AG10803 (cell line): ENCODE measurements at regions not wholly inside any gene's neighbourhood (a gene's known extent, or its start where the extent isn't known, plus 50 kb on each side); places are given as distances from the start of the nearest gene placed in this dataset.

Source experiments
- DNase-seq: peaks from one replicate; pipeline ENCODE4 v3.0.0; 2010; ENCODE audit warnings: low read depth
- H3K4me3 ChIP-seq: 2 replicates; pipeline ENCODE4 v1.5.1; 2011; ENCODE audit warnings: mild to moderate bottlenecking, low read length, control low read depth
- TF ChIP-seq, protein P1 (sequence below): conservative IDR thresholded peaks from 2 replicates; pipeline ENCODE4 v1.5.1; 2011; ENCODE audit warnings: mild to moderate bottlenecking, low read length, control low read depth, inconsistent platforms

DNA sequence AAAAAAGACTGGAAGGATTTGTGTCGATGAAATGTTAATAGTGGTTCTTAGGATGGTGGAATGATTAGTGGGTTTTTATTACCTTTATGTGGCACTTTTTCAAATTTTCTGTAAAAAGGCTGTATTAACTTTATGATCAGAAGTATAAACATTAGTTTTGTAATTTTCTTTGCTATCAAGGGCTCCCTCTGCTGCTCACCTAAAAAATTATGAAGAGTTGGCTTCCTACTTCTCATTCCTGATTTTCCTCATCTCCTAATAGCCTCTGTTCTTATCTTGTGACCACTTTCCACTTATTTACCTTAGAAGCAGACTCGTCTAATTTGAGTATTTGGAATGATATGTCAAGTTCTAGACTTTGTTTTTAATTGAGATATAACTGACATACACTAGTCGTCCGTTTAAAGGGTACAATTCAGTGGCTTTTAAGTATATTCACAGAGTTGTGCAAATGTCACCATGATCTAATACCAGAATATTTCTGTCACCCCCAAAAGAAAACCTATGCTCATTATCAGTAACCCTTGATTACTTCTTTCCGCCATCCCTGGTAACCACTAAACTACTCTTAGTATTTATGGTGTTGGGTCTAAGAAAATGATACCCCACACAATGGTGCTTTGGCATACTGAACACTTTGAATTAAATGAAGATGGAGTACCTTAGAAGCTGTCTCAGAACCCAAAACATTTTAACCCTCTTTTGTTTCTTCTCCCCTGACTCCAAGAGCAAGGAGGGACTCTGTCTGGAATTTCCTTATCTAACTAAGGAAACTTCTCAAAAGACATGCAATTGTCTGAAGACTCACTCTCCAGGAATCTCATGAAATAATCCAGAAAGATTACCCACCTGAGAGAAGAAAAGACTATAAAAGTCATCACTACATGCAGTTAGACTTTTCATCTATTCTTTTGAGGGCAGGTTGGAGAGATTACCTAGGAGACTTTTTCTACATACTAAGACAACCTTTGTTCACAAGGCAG is 311.3 kb downstream of the DLEU7 start:
- TF ChIP-seq, protein P1, sequence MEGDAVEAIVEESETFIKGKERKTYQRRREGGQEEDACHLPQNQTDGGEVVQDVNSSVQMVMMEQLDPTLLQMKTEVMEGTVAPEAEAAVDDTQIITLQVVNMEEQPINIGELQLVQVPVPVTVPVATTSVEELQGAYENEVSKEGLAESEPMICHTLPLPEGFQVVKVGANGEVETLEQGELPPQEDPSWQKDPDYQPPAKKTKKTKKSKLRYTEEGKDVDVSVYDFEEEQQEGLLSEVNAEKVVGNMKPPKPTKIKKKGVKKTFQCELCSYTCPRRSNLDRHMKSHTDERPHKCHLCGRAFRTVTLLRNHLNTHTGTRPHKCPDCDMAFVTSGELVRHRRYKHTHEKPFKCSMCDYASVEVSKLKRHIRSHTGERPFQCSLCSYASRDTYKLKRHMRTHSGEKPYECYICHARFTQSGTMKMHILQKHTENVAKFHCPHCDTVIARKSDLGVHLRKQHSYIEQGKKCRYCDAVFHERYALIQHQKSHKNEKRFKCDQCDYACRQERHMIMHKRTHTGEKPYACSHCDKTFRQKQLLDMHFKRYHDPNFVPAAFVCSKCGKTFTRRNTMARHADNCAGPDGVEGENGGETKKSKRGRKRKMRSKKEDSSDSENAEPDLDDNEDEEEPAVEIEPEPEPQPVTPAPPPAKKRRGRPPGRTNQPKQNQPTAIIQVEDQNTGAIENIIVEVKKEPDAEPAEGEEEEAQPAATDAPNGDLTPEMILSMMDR: peak; percentile 72
- DNase-seq: peak; percentile 53
- H3K4me3 ChIP-seq: no peak overlapping the region

DNA sequence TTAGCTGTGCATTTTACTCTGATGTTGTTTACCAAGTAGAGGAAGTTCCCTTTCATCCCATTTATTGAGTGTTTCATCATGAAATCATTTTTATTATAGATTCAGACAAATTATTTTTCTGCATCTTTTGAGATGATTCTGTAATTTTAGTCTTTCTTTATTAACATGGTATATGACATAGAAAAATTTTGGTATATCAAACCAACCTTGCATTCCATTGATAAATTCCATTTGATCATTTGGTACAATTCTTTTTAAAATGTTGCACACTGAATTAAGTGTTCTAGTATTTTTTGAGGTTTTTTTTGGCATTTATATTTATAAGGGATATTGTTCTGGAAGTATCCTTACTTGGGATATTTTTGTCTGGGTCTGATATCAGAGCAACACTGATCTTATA is 308.4 kb downstream of the DLEU7 start:
- H3K4me3 ChIP-seq: no peak overlapping the region
- TF ChIP-seq, protein P1: no peak
- no peak for DNase-seq

DNA sequence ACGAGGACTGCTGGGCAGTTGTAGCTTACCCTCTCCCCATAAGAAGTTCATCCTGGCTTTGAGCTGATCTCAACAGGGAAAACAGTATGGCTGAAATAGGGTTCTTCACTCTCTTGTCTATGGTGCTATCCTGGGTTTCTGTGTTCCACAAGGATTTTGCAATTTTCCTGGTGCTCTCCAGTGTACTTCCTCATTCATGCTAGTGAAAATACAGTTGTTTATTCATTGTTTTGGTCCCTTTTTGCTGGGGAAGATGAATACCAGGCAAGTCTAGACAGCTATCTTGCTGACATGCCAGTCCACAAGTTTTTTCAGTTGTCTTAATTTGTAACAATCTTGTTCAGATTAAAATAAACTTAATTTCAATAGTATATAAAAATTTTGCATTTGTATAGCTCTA is 306.5 kb downstream of the DLEU7 start:
- H3K4me3 ChIP-seq: no peak overlapping the region
- DNase-seq: no peak
- TF ChIP-seq, protein P1: no peak

GRCh38 chr13:50539791-50540530 is 303.5 kb downstream of the DLEU7 start:
- H3K4me3 ChIP-seq: no peak overlapping the region
- TF ChIP-seq, protein P1: no peak
- no peak for DNase-seq

GRCh38 chr13:50543141-50543540 is 300.4 kb downstream of the DLEU7 start:
- DNase-seq: no peak
- TF ChIP-seq, protein P1: no peak
- no peak overlapping the region for H3K4me3 ChIP-seq

DNA sequence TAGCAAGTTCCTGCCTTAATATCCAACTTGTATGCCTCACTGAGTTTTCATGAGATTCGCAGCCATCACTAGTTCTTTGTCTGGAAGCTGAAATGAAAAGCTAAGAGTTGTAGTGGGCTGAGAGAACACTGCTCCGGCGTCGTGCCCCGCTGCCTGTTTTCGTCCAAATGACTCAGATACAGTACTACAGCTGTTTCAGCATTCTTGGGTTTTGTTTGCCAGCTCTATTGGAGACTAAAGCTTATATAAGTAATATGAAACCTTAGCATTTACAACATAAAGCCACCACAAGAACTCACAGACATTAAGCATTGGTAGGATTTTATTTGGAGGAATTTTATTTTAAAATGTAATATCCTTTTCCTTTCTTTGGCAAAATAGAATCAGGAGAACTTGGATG is 299.7 kb downstream of the DLEU7 start:
- DNase-seq: peak; percentile 77
- H3K4me3 ChIP-seq: no peak overlapping the region
- TF ChIP-seq, protein P1: no peak
